A673 (cell line): ENCODE measurements at regions not wholly inside any gene's neighbourhood (a gene's known extent, or its start where the extent isn't known, plus 50 kb on each side); places are given as distances from the start of the nearest gene placed in this dataset.

ENCODE experiments used
- BruUV-seq: library from RNA; stranded (reverse); fragments of 400-500 nt; replicated peaks from 2 replicates; lab custom pipeline; 2021; lab: Mats Ljungman, UMichigan
- CTCF ChIA-PET: fragments of 300-600 bp; sonication (Branson Sonifier 250); formaldehyde crosslinking; loops from one replicate; lab custom pipeline; 2022; ENCODE audit warnings: antibody characterized with exemption; lab: Charles Lee
- POLR2A ChIA-PET: fragments of 300-600 bp; sonication (Branson Sonifier 250); formaldehyde crosslinking; loops from one replicate; lab custom pipeline; 2022; ENCODE audit warnings: antibody characterized with exemption; ENCODE audit not compliant: low non-redundant PET; lab: Charles Lee
- DNase-seq: peaks from one replicate; pipeline ENCODE4 v3.0.0-alpha.2; 2015; ENCODE audit warnings: low spot score
- H3K27ac ChIP-seq: fragments of 200-600 bp; sonication (generic); 2 replicates; pipeline ENCODE4 v1.5.1; 2016; ENCODE audit warnings: mixed run types, low read depth, mild to moderate bottlenecking, mixed read lengths, antibody characterized with exemption, low read length; ENCODE audit not compliant: poor library complexity, severe bottlenecking
- H3K27me3 ChIP-seq: fragments of 200-600 bp; sonication (generic); replicated peaks from 2 replicates; pipeline ENCODE4 v1.6.1; 2017; ENCODE audit warnings: mixed run types, low read depth, mild to moderate bottlenecking, mixed read lengths, antibody characterized with exemption, low read length; ENCODE audit not compliant: insufficient read depth, poor library complexity
- H3K36me3 ChIP-seq: fragments of 200-600 bp; sonication (generic); 2 replicates; pipeline ENCODE4 v1.6.1; 2016; ENCODE audit warnings: mixed run types, mild to moderate bottlenecking, mixed read lengths, antibody characterized with exemption, low read length; ENCODE audit not compliant: insufficient read depth, poor library complexity, severe bottlenecking
- H3K4me1 ChIP-seq: fragments of 200-600 bp; sonication (generic); 2 replicates; pipeline ENCODE4 v1.6.1; 2017; ENCODE audit warnings: mixed run types, mild to moderate bottlenecking, mixed read lengths, antibody characterized with exemption, low read length; ENCODE audit not compliant: insufficient read depth, poor library complexity, severe bottlenecking
- H3K4me3 ChIP-seq: fragments of 200-600 bp; sonication (generic); 2 replicates; pipeline ENCODE4 v1.5.1; 2016; ENCODE audit warnings: low read depth, mixed run types, mild to moderate bottlenecking, mixed read lengths, low read length; ENCODE audit not compliant: poor library complexity, severe bottlenecking
- H3K9me3 ChIP-seq: fragments of 200-600 bp; sonication (generic); 2 replicates; pipeline ENCODE4 v1.6.1; 2016; ENCODE audit warnings: mixed run types, low read depth, mild to moderate bottlenecking, mixed read lengths, antibody characterized with exemption, low read length; ENCODE audit not compliant: poor library complexity, severe bottlenecking
- EZH2 ChIP-seq: fragments of 200-600 bp; sonication (generic); IDR thresholded peaks from 2 replicates; pipeline ENCODE4 v1.6.1; 2017; ENCODE audit warnings: borderline replicate concordance, low read depth, mild to moderate bottlenecking, mixed read lengths, antibody characterized with exemption, low read length; ENCODE audit not compliant: poor library complexity, severe bottlenecking
- intact Hi-C: fragments of 100-400 bp; cut with micrococcal nuclease; formaldehyde crosslinking; loops from one replicate; pipeline ENCODE4 v1.10.0; 2022; ENCODE audit not compliant: unreplicated experiment
- TF ChIP-seq, protein P1 (sequence below): fragments of 300-800, 200-600 bp; sonication (generic); conservative IDR thresholded peaks from 2 replicates; pipeline ENCODE4 v1.5.1; 2017; ENCODE audit warnings: low read depth, mild to moderate bottlenecking, antibody characterized with exemption, low read length, moderate library complexity, mixed read lengths

DNA sequence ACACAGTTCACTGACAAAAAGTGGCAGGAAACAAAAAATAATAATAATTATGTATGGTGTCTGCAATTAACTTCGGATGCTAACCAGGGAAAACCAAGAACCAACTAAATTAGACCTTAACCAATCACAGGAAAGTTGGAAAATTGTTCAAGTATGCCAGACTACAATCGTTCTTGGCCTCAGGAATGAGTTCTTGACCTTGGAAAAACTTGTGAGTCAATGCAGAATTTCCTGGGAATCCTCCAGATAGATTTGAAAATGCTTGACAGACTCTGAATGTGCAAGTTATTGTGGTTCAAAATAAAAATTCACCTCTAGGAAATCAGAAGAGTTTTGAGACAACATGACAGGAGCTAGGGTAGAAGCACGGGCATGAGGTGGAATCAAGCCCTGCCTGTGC is 171.5 kb downstream of the C7orf25 start:
- no peak for DNase-seq
- POLR2A ChIA-PET = no interaction called here
- Histone ChIP-seq H3K4me1 (no peaks in the 10 kb centered on the region), H3K27ac (no peak overlapping the region), H3K36me3 (no peaks in the 10 kb centered on the region), H3K4me3 (no peak overlapping the region), H3K27me3 (peaks cover 3% of the 10 kb centered on the region), H3K9me3 (no peaks in the 10 kb centered on the region)
- CTCF ChIA-PET = no interaction called here
- no TSS peak for BruUV-seq
- intact Hi-C loops = no loop called here
- no peak for TF ChIP-seq EZH2
- TF ChIP-seq, protein P1, sequence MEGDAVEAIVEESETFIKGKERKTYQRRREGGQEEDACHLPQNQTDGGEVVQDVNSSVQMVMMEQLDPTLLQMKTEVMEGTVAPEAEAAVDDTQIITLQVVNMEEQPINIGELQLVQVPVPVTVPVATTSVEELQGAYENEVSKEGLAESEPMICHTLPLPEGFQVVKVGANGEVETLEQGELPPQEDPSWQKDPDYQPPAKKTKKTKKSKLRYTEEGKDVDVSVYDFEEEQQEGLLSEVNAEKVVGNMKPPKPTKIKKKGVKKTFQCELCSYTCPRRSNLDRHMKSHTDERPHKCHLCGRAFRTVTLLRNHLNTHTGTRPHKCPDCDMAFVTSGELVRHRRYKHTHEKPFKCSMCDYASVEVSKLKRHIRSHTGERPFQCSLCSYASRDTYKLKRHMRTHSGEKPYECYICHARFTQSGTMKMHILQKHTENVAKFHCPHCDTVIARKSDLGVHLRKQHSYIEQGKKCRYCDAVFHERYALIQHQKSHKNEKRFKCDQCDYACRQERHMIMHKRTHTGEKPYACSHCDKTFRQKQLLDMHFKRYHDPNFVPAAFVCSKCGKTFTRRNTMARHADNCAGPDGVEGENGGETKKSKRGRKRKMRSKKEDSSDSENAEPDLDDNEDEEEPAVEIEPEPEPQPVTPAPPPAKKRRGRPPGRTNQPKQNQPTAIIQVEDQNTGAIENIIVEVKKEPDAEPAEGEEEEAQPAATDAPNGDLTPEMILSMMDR = no peak

DNA sequence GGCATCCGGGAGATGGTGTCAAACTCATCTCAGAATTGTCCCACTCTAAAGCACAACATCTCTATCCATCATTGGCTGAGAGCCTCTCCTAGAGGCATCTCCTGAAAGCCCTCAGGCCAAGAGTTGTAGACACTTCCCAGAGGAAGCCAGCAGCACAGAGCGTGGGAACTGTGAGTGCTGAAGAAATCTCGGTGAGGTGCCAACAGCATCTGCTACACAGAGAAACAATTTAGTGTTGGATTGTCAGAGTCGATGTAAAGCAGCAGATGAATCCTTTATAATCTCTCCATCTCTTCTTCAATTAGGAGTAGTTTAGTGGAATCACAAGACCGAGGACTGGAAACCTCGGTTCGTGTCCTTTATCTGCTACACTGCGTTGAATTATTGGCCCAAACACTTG is 172.2 kb downstream of the C7orf25 start:
- Histone ChIP-seq H3K27ac (no peak overlapping the region), H3K9me3 (no peaks in the 10 kb centered on the region), H3K27me3 (peaks cover 3% of the 10 kb centered on the region), H3K36me3 (no peaks in the 10 kb centered on the region), H3K4me1 (no peaks in the 10 kb centered on the region), H3K4me3 (no peak overlapping the region)
- no TSS peak for BruUV-seq
- intact Hi-C loops = no loop called here
- ChIA-PET CTCF (no interaction called here), POLR2A (no interaction called here)
- no peak for DNase-seq
- no peak for TF ChIP-seq EZH2
- TF ChIP-seq, protein P1 = no peak

DNA sequence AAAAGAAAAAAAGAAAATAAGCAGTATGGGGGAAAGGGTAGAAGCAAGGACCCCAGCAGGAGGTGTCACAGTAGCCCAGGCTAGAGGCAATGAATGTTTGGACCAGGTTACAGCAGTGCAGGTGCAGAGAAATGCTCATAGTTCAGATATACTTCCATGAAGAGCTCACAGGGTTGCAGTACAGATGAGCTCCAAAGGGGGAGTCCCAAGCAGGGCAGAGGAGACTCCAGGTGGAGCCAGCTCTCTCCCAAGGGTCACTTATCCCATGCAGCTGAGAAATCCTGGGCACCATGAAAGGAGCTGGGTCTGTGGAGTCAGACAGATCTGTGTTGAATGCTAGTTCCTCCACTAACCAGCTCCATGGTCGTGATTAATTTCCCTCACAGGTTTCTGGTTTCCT is 174.9 kb downstream of the C7orf25 start:
- no TSS peak for BruUV-seq
- Histone ChIP-seq H3K36me3 (no peaks in the 10 kb centered on the region), H3K27ac (no peak overlapping the region), H3K27me3 (peaks cover 2% of the 10 kb centered on the region), H3K4me3 (no peak overlapping the region), H3K4me1 (no peaks in the 10 kb centered on the region), H3K9me3 (no peaks in the 10 kb centered on the region)
- ChIA-PET POLR2A (no interaction called here), CTCF (interaction anchor here (1.1 kb wide), 1 partner anchor 8 kb away, joined by 3 read pairs; no protein-coding TSS in a partner anchor)
- no peak for DNase-seq
- intact Hi-C loops = no loop called here
- no peak for TF ChIP-seq EZH2
- TF ChIP-seq, protein P1 = no peak
